Gastroesophageal sphincter (tissue), 3 donors: ENCODE measurements at regions not wholly inside any gene's neighbourhood (a gene's known extent, or its start where the extent isn't known, plus 50 kb on each side); places are given as distances from the start of the nearest gene placed in this dataset.

Source experiments
- CTCF ChIP-seq, 4 experiments: fragments of 200-600 bp in 2 of 4; fragments of 450-650 bp in 2 of 4; sonication (generic) in 1 of 4; IDR thresholded peaks; one replicate each; pipeline ENCODE4 v1.5.1; 2017 to 2019; ENCODE audit warnings: antibody characterized with exemption in 4 of 4, mild to moderate bottlenecking in 2 of 4, moderate library complexity in 2 of 4
- EP300 ChIP-seq: sonication (generic); formaldehyde crosslinking; IDR thresholded peaks from one replicate; pipeline ENCODE4 v1.6.1; 2017; ENCODE audit warnings: antibody characterized with exemption, mild to moderate bottlenecking
- POLR2A ChIP-seq, 2 donors: fragments of 450-650 bp; IDR thresholded peaks; one replicate each; pipeline ENCODE4 v1.6.1; 2017; ENCODE audit warnings: antibody characterized with exemption in 2 of 2, mild to moderate bottlenecking in 2 of 2, moderate library complexity in 1 of 2
- POLR2AphosphoS5 ChIP-seq: sonication (generic); formaldehyde crosslinking; IDR thresholded peaks from one replicate; pipeline ENCODE4 v1.6.1; 2017; ENCODE audit warnings: antibody characterized with exemption

- TF ChIP-seq POLR2A (IDR thresholded peaks at IDR 0.05) (no peak), CTCF (IDR thresholded peaks at IDR 0.05) (no peak), POLR2AphosphoS5 (no peak), EP300 (no peak)
Measured at GRCh38 chr20:4322499-4322898, 73.4 kb upstream of the ADRA1D start.
